ENCODE measurements at regions not wholly inside any gene's neighbourhood (a gene's known extent, or its start where the extent isn't known, plus 50 kb on each side); places are given as distances from the start of the nearest gene placed in this dataset.

DNA sequence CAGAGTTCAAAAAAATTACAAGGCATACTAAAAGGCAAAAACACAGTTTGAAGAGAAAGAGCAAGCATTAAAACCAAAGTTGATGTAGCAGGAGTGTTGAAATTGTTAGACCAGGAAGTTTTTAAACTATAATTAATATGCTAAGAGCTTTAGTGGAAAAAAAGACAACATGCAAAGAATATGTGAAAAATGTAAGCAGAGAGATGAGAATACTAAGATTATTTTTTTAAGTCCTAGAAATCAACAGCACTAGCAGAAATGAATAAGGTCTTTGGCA, 192.6 kb downstream of the ERMARD start:
- Histone ChIP-seq H3K27me3 (ENCODE audit: control insufficient read depth, insufficient read depth, low read length) (no peaks in the 10 kb centered on the region), H3K4me1 (ENCODE audit: control insufficient read depth, insufficient read depth, low read length) (no peaks in the 10 kb centered on the region), H3K36me3 (ENCODE audit: control insufficient read depth, insufficient read depth, low read length) (no peaks in the 10 kb centered on the region), H3K4me3 (ENCODE audit: low read length) (no peak overlapping the region), H3K27ac (ENCODE audit: low read depth, low read length) (no peak overlapping the region), H3K9ac (ENCODE audit: low read length) (no peak overlapping the region)

DNA sequence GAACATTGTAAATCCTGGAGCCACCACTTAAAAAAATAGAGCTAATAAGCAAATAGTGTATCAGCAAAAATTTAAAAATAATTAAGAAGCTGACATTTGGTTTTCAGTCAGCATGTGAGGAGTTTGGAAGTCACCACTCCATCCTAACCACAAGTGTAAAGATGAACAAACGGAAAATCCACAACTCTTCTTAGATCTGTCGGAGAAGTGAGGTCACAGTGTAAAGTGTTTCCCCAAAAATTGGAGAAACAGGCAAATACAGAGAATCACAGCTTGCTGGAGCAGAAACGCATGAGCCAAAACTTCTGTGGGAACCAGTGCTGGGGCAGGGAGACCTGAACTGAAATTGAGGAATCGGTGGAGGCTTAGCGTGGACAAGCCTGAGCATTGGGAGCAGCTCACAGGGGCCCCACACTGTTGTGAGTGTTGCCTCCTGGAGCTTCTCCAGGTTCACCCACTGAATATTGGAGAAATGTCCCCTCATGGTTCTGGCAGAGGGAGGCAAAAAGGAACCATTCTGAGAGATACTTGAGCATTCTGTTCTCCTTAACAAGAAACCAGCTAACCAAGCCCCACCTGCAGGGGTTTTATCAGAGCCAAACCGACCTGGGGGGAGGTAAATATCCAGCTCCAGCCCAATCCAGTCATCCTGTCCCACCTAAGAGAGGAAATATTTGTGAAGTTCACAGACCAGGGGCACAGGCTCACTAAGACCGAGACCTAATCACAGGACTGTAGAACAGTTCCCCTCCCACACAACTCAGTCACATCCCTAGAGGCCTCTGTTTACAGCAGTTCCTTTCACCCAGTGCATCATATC, 192.0 kb downstream of the ERMARD start:
- H3K27me3 ChIP-seq (ENCODE audit: control insufficient read depth, insufficient read depth, low read length) = no peaks in the 10 kb centered on the region
- H3K36me3 ChIP-seq (ENCODE audit: control insufficient read depth, insufficient read depth, low read length) = no peaks in the 10 kb centered on the region
- H3K4me3 ChIP-seq (ENCODE audit: low read length) = no peak overlapping the region
- no peaks in the 10 kb centered on the region for H3K4me1 ChIP-seq (ENCODE audit: control insufficient read depth, insufficient read depth, low read length)
- H3K9ac ChIP-seq (ENCODE audit: low read length) = no peak overlapping the region
- H3K27ac ChIP-seq (ENCODE audit: low read depth, low read length) = no peak overlapping the region

DNA sequence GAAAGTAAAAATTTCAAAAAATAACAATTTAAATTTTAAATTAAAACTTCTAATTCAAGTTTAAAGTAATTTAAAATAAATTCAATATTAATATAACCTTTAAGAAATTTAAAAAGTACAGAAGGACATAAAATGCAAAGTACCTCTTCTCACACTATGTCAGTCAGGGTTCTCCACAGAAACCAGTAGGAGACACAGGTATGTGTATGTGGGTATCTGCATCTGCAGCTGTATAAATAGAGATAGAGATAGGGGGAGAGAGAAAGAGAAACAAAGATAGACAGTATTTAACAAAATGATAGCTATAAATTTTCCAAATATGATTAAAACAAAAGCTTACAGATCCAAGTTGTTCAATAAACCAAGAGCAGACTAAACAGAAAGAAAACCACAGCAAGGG, 190.8 kb downstream of the ERMARD start:
- Histone ChIP-seq H3K36me3 (ENCODE audit: control insufficient read depth, insufficient read depth, low read length) (no peaks in the 10 kb centered on the region), H3K4me3 (ENCODE audit: low read length) (no peak overlapping the region), H3K27me3 (ENCODE audit: control insufficient read depth, insufficient read depth, low read length) (no peaks in the 10 kb centered on the region), H3K9ac (ENCODE audit: low read length) (no peak overlapping the region), H3K4me1 (ENCODE audit: control insufficient read depth, insufficient read depth, low read length) (no peaks in the 10 kb centered on the region), H3K27ac (ENCODE audit: low read depth, low read length) (no peak overlapping the region)

GRCh38 chr6:169940481-169941271, 189.3 kb downstream of the ERMARD start:
- H3K4me1 ChIP-seq (ENCODE audit: control insufficient read depth, insufficient read depth, low read length) = no peaks in the 10 kb centered on the region
- no peak overlapping the region for H3K9ac ChIP-seq (ENCODE audit: low read length)
- no peaks in the 10 kb centered on the region for H3K36me3 ChIP-seq (ENCODE audit: control insufficient read depth, insufficient read depth, low read length)
- H3K27ac ChIP-seq (ENCODE audit: low read depth, low read length) = no peak overlapping the region
- H3K4me3 ChIP-seq (ENCODE audit: low read length) = no peak overlapping the region
- no peaks in the 10 kb centered on the region for H3K27me3 ChIP-seq (ENCODE audit: control insufficient read depth, insufficient read depth, low read length)

- H3K36me3 ChIP-seq (ENCODE audit: control insufficient read depth, insufficient read depth, low read length) = no peaks in the 10 kb centered on the region
- no peak overlapping the region for H3K27ac ChIP-seq (ENCODE audit: low read depth, low read length)
- no peaks in the 10 kb centered on the region for H3K27me3 ChIP-seq (ENCODE audit: control insufficient read depth, insufficient read depth, low read length)
- no peaks in the 10 kb centered on the region for H3K4me1 ChIP-seq (ENCODE audit: control insufficient read depth, insufficient read depth, low read length)
- H3K4me3 ChIP-seq (ENCODE audit: low read length) = no peak overlapping the region
- H3K9ac ChIP-seq (ENCODE audit: low read length) = no peak overlapping the region
Measured at GRCh38 chr6:169939554-169940164, 188.2 kb downstream of the ERMARD start.

- Histone ChIP-seq H3K36me3 (ENCODE audit: control insufficient read depth, insufficient read depth, low read length) (no peaks in the 10 kb centered on the region), H3K4me1 (ENCODE audit: control insufficient read depth, insufficient read depth, low read length) (no peaks in the 10 kb centered on the region), H3K27me3 (ENCODE audit: control insufficient read depth, insufficient read depth, low read length) (no peaks in the 10 kb centered on the region), H3K4me3 (ENCODE audit: low read length) (no peak overlapping the region), H3K9ac (ENCODE audit: low read length) (no peak overlapping the region), H3K27ac (ENCODE audit: low read depth, low read length) (no peak overlapping the region)
Measured at GRCh38 chr6:169938731-169939130, 187.3 kb downstream of the ERMARD start.

DNA sequence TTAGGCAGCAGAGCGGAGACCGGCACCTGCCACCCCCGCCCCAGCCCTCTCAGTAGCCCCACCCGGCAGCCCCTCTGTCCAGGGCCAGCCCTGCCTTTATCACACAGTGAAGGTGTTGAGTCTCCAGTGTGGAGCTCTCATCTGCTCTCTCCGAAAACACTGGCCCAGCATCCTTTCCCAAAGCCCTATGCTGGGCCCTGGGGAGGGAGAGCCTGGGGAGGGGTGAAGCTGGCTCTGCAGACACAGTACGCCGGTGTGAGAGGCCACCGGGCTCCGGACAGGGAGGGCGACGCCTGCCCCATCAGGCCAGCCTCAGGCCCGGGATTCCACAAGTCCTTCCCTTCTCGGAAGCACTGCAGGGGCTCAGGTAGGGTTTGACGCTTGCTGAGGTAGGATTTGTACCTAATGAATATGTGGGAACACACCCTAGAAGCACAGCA, 186.9 kb downstream of the ERMARD start:
- Histone ChIP-seq H3K4me3 (ENCODE audit: low read length) (no peak overlapping the region), H3K27ac (ENCODE audit: low read depth, low read length) (no peak overlapping the region), H3K27me3 (ENCODE audit: control insufficient read depth, insufficient read depth, low read length) (no peaks in the 10 kb centered on the region), H3K4me1 (ENCODE audit: control insufficient read depth, insufficient read depth, low read length) (no peaks in the 10 kb centered on the region), H3K9ac (ENCODE audit: low read length) (no peak overlapping the region), H3K36me3 (ENCODE audit: control insufficient read depth, insufficient read depth, low read length) (no peaks in the 10 kb centered on the region)

DNA sequence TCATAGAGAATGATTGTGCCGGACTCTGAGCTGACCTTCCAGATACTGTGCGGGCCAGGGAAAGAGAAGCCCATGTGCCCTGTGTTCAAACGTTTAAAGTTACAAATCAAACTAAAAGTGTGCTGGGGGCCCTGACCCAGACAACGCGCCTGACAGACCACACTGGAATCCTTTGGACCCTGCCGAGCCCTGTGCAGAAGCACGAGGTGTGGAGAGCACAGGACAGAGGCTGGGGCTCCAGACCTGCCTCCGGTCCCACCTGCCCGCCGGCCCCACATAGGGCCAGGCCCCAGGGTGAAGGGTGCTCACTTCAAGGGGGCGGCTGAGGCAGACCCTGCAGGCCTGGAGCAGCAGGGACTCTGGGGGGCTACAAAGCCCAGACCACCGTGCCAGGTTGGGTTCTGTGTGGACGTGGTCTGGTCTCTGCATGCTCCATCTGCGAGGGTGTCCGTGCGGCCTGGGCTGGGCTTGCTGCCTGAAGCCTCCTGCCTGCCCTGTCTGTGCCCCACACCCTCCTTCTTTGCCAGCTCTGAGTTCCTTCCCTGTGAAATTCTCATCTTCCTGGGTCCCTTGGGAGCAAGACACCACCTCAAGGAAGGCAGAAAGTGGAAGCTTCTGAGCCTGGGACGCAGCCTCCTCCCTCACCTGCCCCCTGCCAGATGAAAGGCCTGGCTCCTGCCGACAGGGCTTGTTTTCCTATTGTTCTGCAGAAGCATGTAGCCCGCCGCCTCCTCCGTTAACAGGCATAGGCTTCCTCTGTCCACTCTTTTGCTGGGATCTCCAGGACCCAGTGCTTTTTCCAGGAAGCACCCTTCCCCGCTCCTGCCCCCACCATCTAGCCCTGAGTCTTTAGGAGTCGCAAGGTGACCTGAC, 186.2 kb downstream of the ERMARD start:
- Histone ChIP-seq H3K4me3 (ENCODE audit: low read length) (no peak overlapping the region), H3K9ac (ENCODE audit: low read length) (no peak overlapping the region), H3K36me3 (ENCODE audit: control insufficient read depth, insufficient read depth, low read length) (no peaks in the 10 kb centered on the region), H3K27me3 (ENCODE audit: control insufficient read depth, insufficient read depth, low read length) (no peaks in the 10 kb centered on the region), H3K27ac (ENCODE audit: low read depth, low read length) (no peak overlapping the region), H3K4me1 (ENCODE audit: control insufficient read depth, insufficient read depth, low read length) (no peaks in the 10 kb centered on the region)

DNA sequence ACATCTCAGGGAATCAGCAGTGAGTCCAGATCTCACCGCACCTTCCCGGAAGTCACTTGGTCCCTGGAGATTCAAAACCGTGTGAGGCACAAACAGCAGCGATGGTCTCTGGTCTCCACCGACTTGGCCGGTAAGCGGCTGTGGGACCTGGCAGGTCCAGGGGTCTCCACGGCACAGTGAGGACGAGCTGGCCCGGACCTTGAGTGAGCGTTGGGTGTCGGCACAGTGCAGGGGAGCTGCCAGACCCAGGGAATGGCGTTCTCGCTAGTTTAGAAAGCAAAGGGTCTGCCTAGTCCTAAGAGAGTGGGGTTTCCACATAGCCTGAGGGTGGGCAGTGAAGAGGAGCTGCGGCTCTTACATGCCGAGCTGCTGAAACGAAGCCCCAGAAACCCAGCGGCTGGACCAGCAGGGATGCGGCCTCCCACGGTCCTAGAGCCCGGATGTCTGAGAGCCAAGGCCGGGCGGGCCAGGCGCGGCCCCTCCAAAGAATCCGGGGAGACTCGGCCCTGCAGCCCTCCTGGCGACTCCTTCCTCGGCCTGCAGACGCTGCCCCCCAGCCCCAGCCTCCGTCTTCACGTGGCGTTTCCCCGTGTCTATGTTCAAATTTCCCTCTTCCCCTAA, 185.0 kb downstream of the ERMARD start:
- no peaks in the 10 kb centered on the region for H3K4me1 ChIP-seq (ENCODE audit: control insufficient read depth, insufficient read depth, low read length)
- H3K4me3 ChIP-seq (ENCODE audit: low read length) = no peak overlapping the region
- no peaks in the 10 kb centered on the region for H3K27me3 ChIP-seq (ENCODE audit: control insufficient read depth, insufficient read depth, low read length)
- H3K27ac ChIP-seq (ENCODE audit: low read depth, low read length) = no peak overlapping the region
- H3K36me3 ChIP-seq (ENCODE audit: control insufficient read depth, insufficient read depth, low read length) = no peaks in the 10 kb centered on the region
- H3K9ac ChIP-seq (ENCODE audit: low read length) = no peak overlapping the region

DNA sequence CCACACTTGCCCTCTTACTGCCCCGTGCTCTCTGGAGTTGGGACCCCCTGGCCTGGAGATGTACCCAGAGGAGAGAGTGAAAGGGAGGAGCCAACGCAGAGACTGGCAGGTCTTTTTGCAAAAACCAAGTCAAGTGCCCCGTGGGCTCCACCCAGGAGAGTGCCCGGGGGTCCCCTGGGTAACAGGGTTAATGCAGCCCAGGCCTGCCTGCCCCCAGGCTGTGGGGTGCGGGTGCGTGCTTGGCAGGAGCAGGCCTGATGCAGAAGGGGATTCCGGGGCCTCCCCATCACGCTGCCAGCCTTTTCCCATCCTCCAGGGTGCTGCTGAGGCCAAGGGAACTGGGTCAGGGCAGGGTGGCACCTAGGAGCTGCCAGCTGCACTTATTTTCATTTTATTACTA, 184.4 kb downstream of the ERMARD start:
- Histone ChIP-seq H3K4me1 (ENCODE audit: control insufficient read depth, insufficient read depth, low read length) (no peaks in the 10 kb centered on the region), H3K9ac (ENCODE audit: low read length) (no peak overlapping the region), H3K4me3 (ENCODE audit: low read length) (no peak overlapping the region), H3K27me3 (ENCODE audit: control insufficient read depth, insufficient read depth, low read length) (no peaks in the 10 kb centered on the region), H3K27ac (ENCODE audit: low read depth, low read length) (no peak overlapping the region), H3K36me3 (ENCODE audit: control insufficient read depth, insufficient read depth, low read length) (no peaks in the 10 kb centered on the region)

- Histone ChIP-seq H3K4me1 (ENCODE audit: control insufficient read depth, insufficient read depth, low read length) (no peaks in the 10 kb centered on the region), H3K9ac (ENCODE audit: low read length) (no peak overlapping the region), H3K27me3 (ENCODE audit: control insufficient read depth, insufficient read depth, low read length) (no peaks in the 10 kb centered on the region), H3K27ac (ENCODE audit: low read depth, low read length) (no peak overlapping the region), H3K4me3 (ENCODE audit: low read length) (no peak overlapping the region), H3K36me3 (ENCODE audit: control insufficient read depth, insufficient read depth, low read length) (no peaks in the 10 kb centered on the region)
Measured at GRCh38 chr6:169935348-169935718, 183.9 kb downstream of the ERMARD start.

Data from rectal smooth muscle tissue (tissue), 1 donor.